GM12878 (cell line): ENCODE measurements at regions not wholly inside any gene's neighbourhood (a gene's known extent, or its start where the extent isn't known, plus 50 kb on each side); places are given as distances from the start of the nearest gene placed in this dataset.
A peak's percentile ranks its signal among the peaks of the same experiment; 100 is the strongest.

Experiments
- ATAC-seq: fragments of 200-7000 bp; cut with Tn5 transposase; 3 replicates; pipeline ENCODE4 v1.9.1; 2020; ENCODE audit warnings: mild to moderate bottlenecking, moderate library complexity
- BruUV-seq: library from RNA; stranded (reverse); fragments of 400-500 nt; replicated peaks from 2 replicates; lab custom pipeline; 2021; lab: Mats Ljungman, UMichigan
- CTCF ChIA-PET: fragments of 300-600 bp; sonication (Branson Sonifier 250); formaldehyde crosslinking; extraction: SDS; loops from one replicate; lab custom pipeline; 2021; ENCODE audit warnings: inconsistent platforms; lab: Yijun Ruan, JAX
- POLR2A ChIA-PET: fragments of 350-600 bp; formaldehyde crosslinking; extraction: SDS; loops from one replicate; lab custom pipeline; 2021; ENCODE audit warnings: inconsistent platforms; lab: Charles Lee
- RAD21 ChIA-PET: fragments of 300-600 bp; sonication (Branson Sonifier 250); formaldehyde crosslinking; loops from one replicate; lab custom pipeline; 2023; ENCODE audit warnings: antibody characterized with exemption; ENCODE audit not compliant: unreplicated experiment; lab: Charles Lee
- SMC1A ChIA-PET: fragments of 300-600 bp; sonication (Branson Sonifier 250); formaldehyde crosslinking; loops from one replicate; lab custom pipeline; 2023; ENCODE audit not compliant: unreplicated experiment, uncharacterized antibody; lab: Charles Lee
- DNase-seq: peaks from one replicate; pipeline ENCODE4 v3.0.0-alpha.2; 2011; ENCODE audit warnings: low read depth, low spot score
- FAIRE-seq: peaks from 3 replicates; lab custom pipeline; 2011; peaks lifted over from hg19 to GRCh38; lab: Jason Lieb, UNC
- H2AFZ ChIP-seq: 2 replicates; pipeline ENCODE4 v1.6.0; 2011; ENCODE audit warnings: low read depth, low read length, control low read depth; ENCODE audit not compliant: control insufficient read depth
- H3K27ac ChIP-seq: 2 replicates; pipeline ENCODE4 v1.5.1; 2011; ENCODE audit warnings: control low read depth; ENCODE audit not compliant: control insufficient read depth, insufficient read depth
- H3K27me3 ChIP-seq, 2 experiments: replicated peaks in 1 of 2; 2 replicates each; pipeline versions ENCODE4 v1.6.0 to v1.6.1; 2011; ENCODE audit warnings: low read length in 1 of 2; ENCODE audit not compliant: control insufficient read depth in 2 of 2, insufficient read depth in 2 of 2
- H3K36me3 ChIP-seq, 2 experiments: 2 replicates each; pipeline ENCODE4 v1.5.1; 2011; ENCODE audit warnings: low read length in 1 of 2; ENCODE audit not compliant: control insufficient read depth in 2 of 2, insufficient read depth in 2 of 2
- H3K4me1 ChIP-seq: 2 replicates; pipeline ENCODE4 v1.6.1; 2011; ENCODE audit warnings: mild to moderate bottlenecking, low read length, moderate library complexity, mixed read lengths; ENCODE audit not compliant: control insufficient read depth, insufficient read depth
- H3K4me2 ChIP-seq: 2 replicates; pipeline ENCODE4 v1.6.0; 2011; ENCODE audit warnings: control low read depth; ENCODE audit not compliant: control insufficient read depth, insufficient read depth
- H3K4me3 ChIP-seq: fragments of 200-600 bp; sonication (generic); 2 replicates; pipeline ENCODE4 v1.5.1; 2016
- H3K79me2 ChIP-seq: 2 replicates; pipeline ENCODE4 v1.6.0; 2011; ENCODE audit warnings: low read length; ENCODE audit not compliant: control insufficient read depth, insufficient read depth
- H3K9ac ChIP-seq: 2 replicates; pipeline ENCODE4 v1.8.0; 2011; ENCODE audit warnings: low read length, control low read depth, mixed read lengths; ENCODE audit not compliant: control insufficient read depth, insufficient read depth
- H3K9me3 ChIP-seq: replicated peaks from 3 replicates; pipeline ENCODE4 v1.5.1; 2011; ENCODE audit warnings: mild to moderate bottlenecking, low read length; ENCODE audit not compliant: control insufficient read depth, insufficient read depth
- H4K20me1 ChIP-seq: 2 replicates; pipeline ENCODE4 v1.6.0; 2011; ENCODE audit not compliant: control insufficient read depth, insufficient read depth
- BHLHE40 ChIP-seq, 2 experiments: fragments of 450-650 bp in 1 of 2; IDR thresholded peaks; 2 replicates each; pipeline ENCODE4 v1.6.1; 2011 to 2017; ENCODE audit warnings: low read depth in 2 of 2, borderline replicate concordance in 1 of 2, improper control_type of control experiment in 1 of 2, low read length in 1 of 2, mild to moderate bottlenecking in 1 of 2
- IKZF1 ChIP-seq: fragments of 450-650 bp; conservative IDR thresholded peaks from 2 replicates; pipeline ENCODE4 v1.6.1; 2017; ENCODE audit warnings: antibody characterized with exemption, mild to moderate bottlenecking
- POLR2A ChIP-seq: IDR thresholded peaks from 2 replicates; pipeline ENCODE4 v1.6.1; 2011; ENCODE audit warnings: low read depth, mild to moderate bottlenecking, low read length
- RUNX3 ChIP-seq: IDR thresholded peaks from 2 replicates; pipeline ENCODE4 v1.6.1; 2012; ENCODE audit warnings: low read length, inconsistent platforms
- whole genome bisulfite sequencing: methylation state at CpG from one replicate; pipeline ENCODE4 v1.1.6; 2016; ENCODE audit warnings: low lambda C conversion rate; ENCODE audit not compliant: insufficient replicate concordance, insufficient coverage; ENCODE audit errors: missing lambda C conversion rate; 5-methylcytosine and 5-hydroxymethylcytosine counted together
- in situ Hi-C: fragments of 300-500 bp; cut with MboI; formaldehyde crosslinking; loops from 9 replicates; pipeline ENCODE4 v1.14.3; 2018; ENCODE audit warnings: mixed read lengths
- intact Hi-C: fragments of 100-400 bp; cut with micrococcal nuclease; formaldehyde crosslinking; loops from one replicate; pipeline ENCODE4 v1.14.2; 2022; ENCODE audit not compliant: unreplicated experiment
- TF ChIP-seq, protein P1 (sequence below): fragments of 450-650 bp; IDR thresholded peaks from 2 replicates; pipeline ENCODE4 v1.6.1; 2017; ENCODE audit warnings: mild to moderate bottlenecking, moderate library complexity
- TF ChIP-seq, protein P2 (sequence below): fragments of 450-650 bp; IDR thresholded peaks from 2 replicates; pipeline ENCODE4 v1.6.1; 2017; ENCODE audit warnings: mild to moderate bottlenecking, low read depth, inconsistent platforms; ENCODE audit not compliant: poor library complexity, severe bottlenecking

DNA sequence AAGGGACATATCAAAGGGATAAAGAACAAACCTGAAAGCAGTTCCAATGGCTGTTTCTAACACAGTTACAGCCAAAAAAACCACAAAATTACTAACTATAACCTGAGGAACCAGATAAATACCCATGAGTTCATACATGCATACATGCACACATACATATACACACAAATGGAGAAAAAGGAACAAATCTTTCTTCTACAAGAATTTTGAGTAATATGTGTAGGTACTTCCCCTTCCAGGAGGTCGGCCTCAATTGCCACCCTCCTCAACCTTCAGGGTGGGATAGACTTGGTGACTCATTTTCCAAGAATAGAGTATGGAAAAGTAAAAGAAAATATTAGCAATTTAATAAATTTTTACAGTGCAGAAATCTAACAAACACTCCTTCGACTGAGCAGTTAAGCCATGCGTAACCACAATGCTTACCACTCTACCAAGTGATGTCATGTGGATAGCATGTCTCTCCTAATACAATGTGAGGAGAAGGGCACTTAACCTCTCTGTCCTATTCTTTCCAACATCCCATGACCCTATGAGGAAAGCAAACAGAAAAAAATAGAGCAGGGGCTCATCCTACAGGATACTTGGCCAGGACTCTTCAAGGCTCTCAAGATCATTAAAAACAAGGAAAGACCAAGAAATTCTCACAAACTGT, 243.0 kb upstream of the RUNX1 start:
- CTCF ChIA-PET: interaction anchor here (0.6 kb wide), 1 partner anchor 204 kb away, joined by 3 read pairs; no protein-coding TSS in a partner anchor
- in situ Hi-C loops: no loop called here
- intact Hi-C loops: no loop called here
- DNase-seq: no peak
- no peaks in the 10 kb centered on the region for H3K27me3 ChIP-seq
- POLR2A ChIA-PET: no interaction called here
- no peaks in the 10 kb centered on the region for H3K36me3 ChIP-seq
- TF ChIP-seq BHLHE40 (IDR thresholded peaks at IDR 0.05; ENCODE audit: borderline replicate concordance in 1 of 2, low read depth in 2 of 2, low read length in 1 of 2): no peak
- TF ChIP-seq, protein P1, sequence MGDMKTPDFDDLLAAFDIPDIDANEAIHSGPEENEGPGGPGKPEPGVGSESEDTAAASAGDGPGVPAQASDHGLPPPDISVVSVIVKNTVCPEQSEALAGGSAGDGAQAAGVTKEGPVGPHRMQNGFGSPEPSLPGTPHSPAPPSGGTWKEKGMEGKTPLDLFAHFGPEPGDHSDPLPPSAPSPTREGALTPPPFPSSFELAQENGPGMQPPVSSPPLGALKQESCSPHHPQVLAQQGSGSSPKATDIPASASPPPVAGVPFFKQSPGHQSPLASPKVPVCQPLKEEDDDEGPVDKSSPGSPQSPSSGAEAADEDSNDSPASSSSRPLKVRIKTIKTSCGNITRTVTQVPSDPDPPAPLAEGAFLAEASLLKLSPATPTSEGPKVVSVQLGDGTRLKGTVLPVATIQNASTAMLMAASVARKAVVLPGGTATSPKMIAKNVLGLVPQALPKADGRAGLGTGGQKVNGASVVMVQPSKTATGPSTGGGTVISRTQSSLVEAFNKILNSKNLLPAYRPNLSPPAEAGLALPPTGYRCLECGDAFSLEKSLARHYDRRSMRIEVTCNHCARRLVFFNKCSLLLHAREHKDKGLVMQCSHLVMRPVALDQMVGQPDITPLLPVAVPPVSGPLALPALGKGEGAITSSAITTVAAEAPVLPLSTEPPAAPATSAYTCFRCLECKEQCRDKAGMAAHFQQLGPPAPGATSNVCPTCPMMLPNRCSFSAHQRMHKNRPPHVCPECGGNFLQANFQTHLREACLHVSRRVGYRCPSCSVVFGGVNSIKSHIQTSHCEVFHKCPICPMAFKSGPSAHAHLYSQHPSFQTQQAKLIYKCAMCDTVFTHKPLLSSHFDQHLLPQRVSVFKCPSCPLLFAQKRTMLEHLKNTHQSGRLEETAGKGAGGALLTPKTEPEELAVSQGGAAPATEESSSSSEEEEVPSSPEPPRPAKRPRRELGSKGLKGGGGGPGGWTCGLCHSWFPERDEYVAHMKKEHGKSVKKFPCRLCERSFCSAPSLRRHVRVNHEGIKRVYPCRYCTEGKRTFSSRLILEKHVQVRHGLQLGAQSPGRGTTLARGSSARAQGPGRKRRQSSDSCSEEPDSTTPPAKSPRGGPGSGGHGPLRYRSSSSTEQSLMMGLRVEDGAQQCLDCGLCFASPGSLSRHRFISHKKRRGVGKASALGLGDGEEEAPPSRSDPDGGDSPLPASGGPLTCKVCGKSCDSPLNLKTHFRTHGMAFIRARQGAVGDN: no peak
- TF ChIP-seq, protein P2, sequence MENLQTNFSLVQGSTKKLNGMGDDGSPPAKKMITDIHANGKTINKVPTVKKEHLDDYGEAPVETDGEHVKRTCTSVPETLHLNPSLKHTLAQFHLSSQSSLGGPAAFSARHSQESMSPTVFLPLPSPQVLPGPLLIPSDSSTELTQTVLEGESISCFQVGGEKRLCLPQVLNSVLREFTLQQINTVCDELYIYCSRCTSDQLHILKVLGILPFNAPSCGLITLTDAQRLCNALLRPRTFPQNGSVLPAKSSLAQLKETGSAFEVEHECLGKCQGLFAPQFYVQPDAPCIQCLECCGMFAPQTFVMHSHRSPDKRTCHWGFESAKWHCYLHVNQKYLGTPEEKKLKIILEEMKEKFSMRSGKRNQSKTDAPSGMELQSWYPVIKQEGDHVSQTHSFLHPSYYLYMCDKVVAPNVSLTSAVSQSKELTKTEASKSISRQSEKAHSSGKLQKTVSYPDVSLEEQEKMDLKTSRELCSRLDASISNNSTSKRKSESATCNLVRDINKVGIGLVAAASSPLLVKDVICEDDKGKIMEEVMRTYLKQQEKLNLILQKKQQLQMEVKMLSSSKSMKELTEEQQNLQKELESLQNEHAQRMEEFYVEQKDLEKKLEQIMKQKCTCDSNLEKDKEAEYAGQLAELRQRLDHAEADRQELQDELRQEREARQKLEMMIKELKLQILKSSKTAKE: no peak
- TF ChIP-seq POLR2A: no peak
- peak; percentile 9; the same call in 1 of the 2 replicates for TF ChIP-seq RUNX3
- TF ChIP-seq IKZF1: no peak
- no peaks in the 10 kb centered on the region for H3K79me2 ChIP-seq
- no peak overlapping the region for H3K9ac ChIP-seq
- no peak for FAIRE-seq
- 52% methylated on average over 3 of the region's 3 CpGs for WGBS
- no TSS peak for BruUV-seq
- no peaks in the 10 kb centered on the region; the same call in 2 of the 3 replicates for H3K9me3 ChIP-seq
- H3K4me3 ChIP-seq: no peak overlapping the region
- no peaks in the 10 kb centered on the region for H3K4me1 ChIP-seq
- SMC1A ChIA-PET: no interaction called here
- H3K27ac ChIP-seq: no peak overlapping the region
- no peak overlapping the region for H3K4me2 ChIP-seq
- no peaks in the 10 kb centered on the region for H4K20me1 ChIP-seq
- no peak for ATAC-seq
- no peak overlapping the region for H2AFZ ChIP-seq
- RAD21 ChIA-PET: no interaction called here
